ENCODE measurements at regions not wholly inside any gene's neighbourhood (a gene's known extent, or its start where the extent isn't known, plus 50 kb on each side); places are given as distances from the start of the nearest gene placed in this dataset.

GRCh38 chr7:93629291-93629801 lies 54.8 kb upstream of the CALCR start:
- dilution Hi-C loops (cut with HindIII; ENCODE audit: low sequenced_read_pairs, unreplicated experiment) = no loop called here

More at GRCh38 chr7:93629291-93629801, 54.8 kb upstream of the CALCR start:
- no peak overlapping the region for H2AK9ac ChIP-seq (replicated peaks; ENCODE audit: low read depth, low read length, poor library complexity)
- no peaks in the 10 kb centered on the region for H3K9me1 ChIP-seq (ENCODE audit: insufficient read depth, low read length)
- H3K27ac ChIP-seq (ENCODE audit: insufficient read depth, low read length) = no peak overlapping the region
- TF ChIP-seq SMC3 (IDR thresholded peaks at IDR 0.05; ENCODE audit: low read depth, low read length) (no peak), FOS (IDR thresholded peaks at IDR 0.05; ENCODE audit: low read depth, low read length) (no peak), RCOR1 (IDR thresholded peaks at IDR 0.05; ENCODE audit: insufficient replicate concordance, low read length) (no peak), ELK1 (IDR thresholded peaks at IDR 0.05; ENCODE audit: borderline replicate concordance, low read depth, low read length) (no peak), MXI1 (IDR thresholded peaks at IDR 0.05; ENCODE audit: borderline replicate concordance, low read depth, low read length) (no peak), NFE2L2 (IDR thresholded peaks at IDR 0.05; ENCODE audit: low read depth, low read length) (no peak), CTCF (conservative IDR thresholded peaks at IDR 0.05; ENCODE audit: low read depth, low read length) (no peak), POLR2A (IDR thresholded peaks at IDR 0.05; ENCODE audit: low read depth, low read length) (no peak), CEBPB (IDR thresholded peaks at IDR 0.05; ENCODE audit: low read depth, low read length) (no peak), RFX5 (IDR thresholded peaks at IDR 0.05; ENCODE audit: low read depth, low read length) (no peak), MAFK (IDR thresholded peaks at IDR 0.05; ENCODE audit: low read depth, low read length) (no peak), RAD21 (IDR thresholded peaks at IDR 0.05; ENCODE audit: low read length) (no peak), USF2 (IDR thresholded peaks at IDR 0.05; ENCODE audit: low read depth, low read length) (no peak), BHLHE40 (IDR thresholded peaks at IDR 0.05; ENCODE audit: low read depth, low read length) (no peak), MAZ (IDR thresholded peaks at IDR 0.05; ENCODE audit: borderline replicate concordance, low read depth, low read length) (no peak), CHD1 (IDR thresholded peaks at IDR 0.05; ENCODE audit: low read depth, low read length) (no peak)
- H3K4me3 ChIP-seq (ENCODE audit: insufficient read depth, low read depth, low read length) = no peak overlapping the region
- H3K4me2 ChIP-seq (ENCODE audit: low read depth, low read length) = no peak overlapping the region
- no CpG with 5 or more reads among the region's 2 CpGs for WGBS, 2 experiments (ENCODE audit: extremely low coverage in 2 of 2, insufficient read length in 1 of 2)
- no peak overlapping the region for H2BK120ac ChIP-seq (ENCODE audit: low read depth, low read length)
- ATAC-seq (ENCODE audit: low read depth) (no peak), DNase-seq (no peak)
- no peak overlapping the region for H3K23ac ChIP-seq (ENCODE audit: low read depth, low read length)
- no peak overlapping the region for H4K5ac ChIP-seq (ENCODE audit: low read depth, low read length)
- H2BK20ac ChIP-seq (ENCODE audit: low read depth, low read length) = no peak overlapping the region
- H3K27me3 ChIP-seq (ENCODE audit: control insufficient read depth, insufficient read depth, low read length) = no peaks in the 10 kb centered on the region
- H2BK5ac ChIP-seq (ENCODE audit: low read depth, low read length, poor library complexity, severe bottlenecking) = no peak overlapping the region
- H2BK15ac ChIP-seq (ENCODE audit: low read depth, low read length) = no peak overlapping the region
- no peak overlapping the region for H3K9ac ChIP-seq (ENCODE audit: low read depth, low read length)
- no peaks in the 10 kb centered on the region for H4K20me1 ChIP-seq (ENCODE audit: insufficient read depth, low read length)
- no peaks in the 10 kb centered on the region for H3K79me1 ChIP-seq (ENCODE audit: low read depth in 1 of 2, low read length in 2 of 2)
- H3K56ac ChIP-seq (ENCODE audit: extremely low read depth, insufficient read depth, low read length) = no peak overlapping the region
- H3K36me3 ChIP-seq (ENCODE audit: control insufficient read depth, insufficient read depth, low read length) = no peaks in the 10 kb centered on the region
- H4K91ac ChIP-seq (ENCODE audit: insufficient read depth, low read depth, low read length) = no peak overlapping the region
- ChIA-PET CTCF (no interaction called here), POLR2A (ENCODE audit: unreplicated experiment) (no interaction called here)
- intact Hi-C loops (cut with micrococcal nuclease) = no loop called here
- H3K4me1 ChIP-seq (ENCODE audit: control insufficient read depth, insufficient read depth, low read length) = no peaks in the 10 kb centered on the region
- no peak overlapping the region for H4K8ac ChIP-seq (ENCODE audit: low read depth in 2 of 2, low read length in 2 of 2)
- in situ Hi-C loops (cut with MboI; ENCODE audit: low sequenced_read_pairs) = no loop called here
- no peak overlapping the region for H3K14ac ChIP-seq (replicated peaks; ENCODE audit: low read depth, low read length)
- no peak overlapping the region for H3K4ac ChIP-seq (ENCODE audit: low read depth, low read length)
- no peak overlapping the region for H2AFZ ChIP-seq (replicated peaks; ENCODE audit: low read length, poor library complexity)
- no peaks in the 10 kb centered on the region for H3K9me3 ChIP-seq (ENCODE audit: control insufficient read depth, insufficient read depth, low read length)
- no TSS peak for BruUV-seq (replicated peaks)
- H3K18ac ChIP-seq (ENCODE audit: low read depth, low read length) = no peak overlapping the region
- H2AK5ac ChIP-seq (ENCODE audit: low read depth, low read length) = no peak overlapping the region

All from IMR-90 (cell line).